ENCODE measurements at regions not wholly inside any gene's neighbourhood (a gene's known extent, or its start where the extent isn't known, plus 50 kb on each side); places are given as distances from the start of the nearest gene placed in this dataset.

DNA sequence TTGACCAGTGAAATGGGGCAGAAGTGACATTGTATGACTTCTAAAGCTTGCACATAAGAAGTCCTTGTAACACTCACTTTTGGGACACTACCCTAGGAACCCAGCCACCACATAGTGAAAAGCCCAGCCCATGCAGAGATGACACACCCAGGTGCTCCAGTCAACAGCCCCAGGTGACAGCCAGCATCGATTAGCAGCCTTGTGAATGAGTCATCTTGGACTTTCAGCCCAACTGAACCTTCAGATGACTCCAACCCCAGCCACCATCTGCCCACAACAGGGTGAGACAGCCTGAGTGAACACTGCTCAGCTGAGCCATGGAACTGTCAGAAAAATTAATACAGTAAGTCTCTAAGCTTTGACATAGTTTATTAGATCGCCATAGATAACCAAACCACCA is 458.6 kb downstream of the ZSWIM6 start:
- Mint-ChIP-seq H3K27me3 (peaks cover 2% of the 10 kb centered on the region), H3K9me3 (no peaks in the 10 kb centered on the region), H3K27ac (no peak overlapping the region), H3K36me3 (no peaks in the 10 kb centered on the region), H3K4me3 (no peak overlapping the region), H3K4me1 (no peaks in the 10 kb centered on the region)
- DNase-seq (no peak), ATAC-seq (ENCODE audit: low read depth) (no peak)
- POLR2A ChIA-PET = no interaction called here

GRCh38 chr5:61796773-61797172 is 464.7 kb downstream of the ZSWIM6 start:
- no peaks in the 10 kb centered on the region for H3K36me3 Mint-ChIP-seq
- H3K9me3 Mint-ChIP-seq = no peaks in the 10 kb centered on the region
- DNase-seq (no peak), ATAC-seq (ENCODE audit: low read depth) (no peak)
- H3K27me3 Mint-ChIP-seq = peaks cover 4% of the 10 kb centered on the region
- H3K4me3 Mint-ChIP-seq = no peak overlapping the region
- POLR2A ChIA-PET = no interaction called here
- no peaks in the 10 kb centered on the region for H3K4me1 Mint-ChIP-seq
- no peak overlapping the region for H3K27ac Mint-ChIP-seq

DNA sequence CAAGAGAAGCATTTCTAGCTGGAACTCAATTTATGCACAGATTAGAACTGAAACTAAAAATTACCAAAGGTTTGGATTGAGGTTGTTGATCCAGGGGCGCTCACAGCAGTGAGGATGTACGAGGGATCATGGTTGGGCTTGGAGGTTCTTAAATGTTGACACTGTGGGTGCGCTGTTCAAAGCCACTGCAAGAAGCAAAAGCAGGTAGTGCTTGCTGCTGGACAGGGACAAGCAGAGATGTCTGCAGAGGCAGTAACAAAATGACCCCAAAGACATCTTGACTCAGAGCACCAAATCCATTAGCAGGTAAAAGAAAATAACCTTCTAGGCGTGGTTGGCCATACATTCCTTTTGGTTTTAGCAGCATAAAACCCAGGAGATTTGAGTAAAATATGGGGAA is 468.4 kb downstream of the ZSWIM6 start:
- ATAC-seq (ENCODE audit: low read depth) (no peak), DNase-seq (no peak)
- Mint-ChIP-seq H3K4me1 (no peaks in the 10 kb centered on the region), H3K4me3 (no peak overlapping the region), H3K27ac (no peak overlapping the region), H3K9me3 (no peaks in the 10 kb centered on the region), H3K27me3 (peaks cover 2% of the 10 kb centered on the region), H3K36me3 (no peaks in the 10 kb centered on the region)
- POLR2A ChIA-PET = no interaction called here

DNA sequence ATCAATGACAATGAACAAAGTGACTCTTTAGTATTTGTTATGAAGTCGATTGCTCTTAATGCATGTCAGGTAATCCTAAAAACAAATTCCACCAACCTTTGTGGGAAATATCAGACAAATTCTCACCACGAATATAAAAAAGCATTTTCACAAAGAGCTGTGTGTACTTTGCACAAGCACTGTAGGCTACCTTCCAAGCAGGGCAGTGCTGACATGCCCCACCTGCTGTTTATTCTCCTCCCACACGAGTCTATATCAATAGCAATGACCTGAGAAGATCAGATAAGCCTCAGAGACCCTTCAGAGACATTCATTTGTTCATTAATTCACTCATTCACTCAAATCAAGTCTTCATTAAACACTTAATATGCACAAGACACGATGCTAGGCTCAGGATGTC is 469.1 kb downstream of the ZSWIM6 start:
- Mint-ChIP-seq H3K36me3 (no peaks in the 10 kb centered on the region), H3K27ac (no peak overlapping the region), H3K4me1 (no peaks in the 10 kb centered on the region), H3K9me3 (no peaks in the 10 kb centered on the region), H3K27me3 (peaks cover 2% of the 10 kb centered on the region), H3K4me3 (no peak overlapping the region)
- ATAC-seq (ENCODE audit: low read depth) (no peak), DNase-seq (no peak)
- POLR2A ChIA-PET = no interaction called here

- POLR2A ChIA-PET = no interaction called here
- Mint-ChIP-seq H3K9me3 (no peaks in the 10 kb centered on the region), H3K4me3 (no peak overlapping the region), H3K27ac (no peak overlapping the region), H3K4me1 (no peaks in the 10 kb centered on the region), H3K36me3 (no peaks in the 10 kb centered on the region), H3K27me3 (peaks cover 2% of the 10 kb centered on the region)
- no peak for ATAC-seq (ENCODE audit: low read depth)
- no peak for DNase-seq
These were observed 470.4 kb downstream of the ZSWIM6 start for GRCh38 chr5:61802456-61802855.

DNA sequence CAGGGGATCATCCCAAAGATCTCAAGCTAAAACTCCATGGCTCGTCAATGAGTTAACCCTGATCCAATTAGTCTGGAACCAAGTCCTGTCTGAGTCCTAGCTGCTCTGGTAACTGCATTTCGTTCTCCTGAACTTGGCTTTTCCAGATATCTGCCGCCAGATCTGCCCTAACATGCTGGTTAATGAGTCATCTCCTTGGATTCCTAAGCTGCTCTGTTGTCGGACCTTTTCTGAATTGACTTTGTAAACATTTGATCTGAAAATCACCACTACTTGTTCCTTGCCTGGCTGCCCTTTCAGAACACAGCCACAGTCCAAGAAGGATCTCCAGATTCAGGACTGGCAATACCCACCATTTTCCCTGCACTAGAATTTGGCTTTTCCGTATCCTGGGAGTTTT is 473.0 kb downstream of the ZSWIM6 start:
- ATAC-seq (ENCODE audit: low read depth) (no peak), DNase-seq (no peak)
- no peak overlapping the region for H3K27ac Mint-ChIP-seq
- H3K4me3 Mint-ChIP-seq = no peak overlapping the region
- H3K36me3 Mint-ChIP-seq = no peaks in the 10 kb centered on the region
- POLR2A ChIA-PET = no interaction called here
- H3K9me3 Mint-ChIP-seq = no peaks in the 10 kb centered on the region
- no peaks in the 10 kb centered on the region for H3K4me1 Mint-ChIP-seq
- no peaks in the 10 kb centered on the region for H3K27me3 Mint-ChIP-seq

DNA sequence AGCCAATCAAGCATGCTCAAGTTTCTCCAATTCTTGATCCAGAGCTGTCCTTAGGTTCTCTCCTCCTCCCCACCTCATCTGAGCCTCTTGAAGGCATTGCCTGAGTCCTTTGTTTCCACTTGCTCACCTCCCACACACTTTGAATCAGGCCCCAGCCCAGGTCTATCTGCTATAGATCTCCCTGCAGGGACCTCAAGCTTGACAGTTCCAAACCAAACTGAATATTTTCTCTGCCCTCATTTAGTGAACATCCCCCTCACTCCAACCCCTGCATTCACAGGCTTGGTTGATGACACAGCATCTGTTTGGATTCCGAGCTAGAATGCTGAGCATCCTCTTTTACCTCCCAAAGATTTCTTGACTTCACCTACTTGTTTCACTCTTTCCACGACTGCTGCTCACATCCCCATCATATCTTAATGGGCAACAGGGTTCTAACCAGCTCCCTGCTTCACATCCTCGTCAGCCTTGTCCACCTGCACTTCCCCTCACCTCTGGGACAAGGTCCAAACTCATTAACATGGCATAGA is 474.5 kb downstream of the ZSWIM6 start:
- Mint-ChIP-seq H3K9me3 (no peaks in the 10 kb centered on the region), H3K4me3 (no peak overlapping the region), H3K27ac (no peak overlapping the region), H3K36me3 (no peaks in the 10 kb centered on the region), H3K27me3 (no peaks in the 10 kb centered on the region), H3K4me1 (no peaks in the 10 kb centered on the region)
- POLR2A ChIA-PET = no interaction called here
- ATAC-seq (ENCODE audit: low read depth) (no peak), DNase-seq (no peak)

DNA sequence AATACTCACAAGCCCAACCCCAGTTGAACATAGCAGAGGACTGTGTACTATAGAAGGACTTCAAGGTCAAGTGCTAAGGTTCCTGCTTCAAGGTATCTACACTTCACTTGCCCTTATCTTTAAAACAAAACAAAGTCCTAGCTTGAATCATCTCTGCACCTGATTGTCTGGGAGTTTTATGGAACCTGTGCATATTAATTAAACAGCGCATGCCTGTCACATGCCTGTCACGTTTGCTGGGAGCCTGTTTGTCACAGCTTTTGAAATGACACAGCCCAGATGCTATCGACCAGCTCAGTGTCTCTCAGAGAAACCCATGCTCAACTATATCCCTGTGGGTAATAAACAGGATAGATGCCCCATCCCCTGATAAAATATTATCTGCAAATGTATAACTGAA is 476.0 kb downstream of the ZSWIM6 start:
- DNase-seq (no peak), ATAC-seq (ENCODE audit: low read depth) (no peak)
- Mint-ChIP-seq H3K4me1 (no peaks in the 10 kb centered on the region), H3K27me3 (no peaks in the 10 kb centered on the region), H3K9me3 (no peaks in the 10 kb centered on the region), H3K36me3 (no peaks in the 10 kb centered on the region), H3K27ac (no peak overlapping the region), H3K4me3 (no peak overlapping the region)
- POLR2A ChIA-PET = no interaction called here

DNA sequence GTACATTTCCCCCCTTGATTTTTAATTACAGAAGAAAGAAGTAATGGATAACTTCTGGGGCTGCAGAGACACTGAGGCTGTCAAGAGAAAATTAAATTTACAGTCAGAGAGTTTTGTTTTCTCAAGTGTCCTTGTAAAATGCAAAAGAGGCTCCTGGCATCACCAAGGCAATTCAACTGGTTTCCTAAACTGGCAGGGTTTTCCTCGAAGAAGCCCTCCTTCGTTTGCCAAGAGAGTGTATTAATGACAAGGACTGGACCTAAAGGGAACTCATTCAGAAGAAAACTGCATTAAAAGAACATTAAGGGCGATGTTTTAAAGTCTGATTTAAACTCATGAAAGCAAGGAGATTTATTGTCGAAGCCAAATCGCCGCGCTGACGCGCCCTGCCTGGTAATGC is 476.9 kb downstream of the ZSWIM6 start:
- no peaks in the 10 kb centered on the region for H3K36me3 Mint-ChIP-seq
- no peak for ATAC-seq (ENCODE audit: low read depth)
- no peak overlapping the region for H3K27ac Mint-ChIP-seq
- no peak for DNase-seq
- POLR2A ChIA-PET = no interaction called here
- no peaks in the 10 kb centered on the region for H3K4me1 Mint-ChIP-seq
- H3K9me3 Mint-ChIP-seq = no peaks in the 10 kb centered on the region
- no peaks in the 10 kb centered on the region for H3K27me3 Mint-ChIP-seq
- no peak overlapping the region for H3K4me3 Mint-ChIP-seq

- no peak overlapping the region for H3K4me3 Mint-ChIP-seq
- no peak for ATAC-seq (ENCODE audit: low read depth)
- POLR2A ChIA-PET = no interaction called here
These were observed 477.6 kb downstream of the ZSWIM6 start for GRCh38 chr5:61809651-61810050.

DNA sequence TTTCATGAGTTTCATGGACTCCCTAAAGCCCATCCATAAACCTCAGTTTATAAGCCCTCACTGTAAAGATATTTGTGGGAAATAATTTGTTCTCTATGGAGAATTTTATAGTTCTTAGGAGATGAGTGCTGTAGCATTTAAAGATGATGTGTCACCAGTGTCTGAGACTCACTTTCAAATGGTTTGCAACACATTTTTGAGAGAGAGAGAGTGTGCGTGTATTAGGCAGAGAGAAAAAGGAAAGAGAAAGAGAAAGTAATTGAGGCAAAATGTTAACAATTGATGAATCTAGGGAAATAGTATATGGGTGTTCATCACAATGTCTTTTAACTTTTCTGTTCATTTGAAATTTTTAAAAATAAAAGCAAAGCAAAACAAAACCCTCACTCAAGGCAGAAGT is 479.0 kb downstream of the ZSWIM6 start:
- Mint-ChIP-seq H3K27ac (no peak overlapping the region), H3K4me3 (no peak overlapping the region), H3K27me3 (no peaks in the 10 kb centered on the region), H3K4me1 (no peaks in the 10 kb centered on the region), H3K9me3 (no peaks in the 10 kb centered on the region), H3K36me3 (no peaks in the 10 kb centered on the region)
- POLR2A ChIA-PET = no interaction called here
- ATAC-seq (ENCODE audit: low read depth) (no peak), DNase-seq (no peak)

More at GRCh38 chr5:61809651-61810050, 477.6 kb downstream of the ZSWIM6 start:
- DNase-seq = no peak
- no peak overlapping the region for H3K27ac Mint-ChIP-seq
- no peaks in the 10 kb centered on the region for H3K36me3 Mint-ChIP-seq
- H3K4me1 Mint-ChIP-seq = no peaks in the 10 kb centered on the region
- no peaks in the 10 kb centered on the region for H3K27me3 Mint-ChIP-seq
- H3K9me3 Mint-ChIP-seq = no peaks in the 10 kb centered on the region

- Mint-ChIP-seq H3K4me1 (no peaks in the 10 kb centered on the region), H3K36me3 (no peaks in the 10 kb centered on the region), H3K27ac (no peak overlapping the region), H3K27me3 (peaks cover 4% of the 10 kb centered on the region), H3K9me3 (no peaks in the 10 kb centered on the region), H3K4me3 (no peak overlapping the region)
- POLR2A ChIA-PET = no interaction called here
- ATAC-seq (ENCODE audit: low read depth) (no peak), DNase-seq (no peak)
These were observed 481.3 kb downstream of the ZSWIM6 start for GRCh38 chr5:61813361-61813760.

DNA sequence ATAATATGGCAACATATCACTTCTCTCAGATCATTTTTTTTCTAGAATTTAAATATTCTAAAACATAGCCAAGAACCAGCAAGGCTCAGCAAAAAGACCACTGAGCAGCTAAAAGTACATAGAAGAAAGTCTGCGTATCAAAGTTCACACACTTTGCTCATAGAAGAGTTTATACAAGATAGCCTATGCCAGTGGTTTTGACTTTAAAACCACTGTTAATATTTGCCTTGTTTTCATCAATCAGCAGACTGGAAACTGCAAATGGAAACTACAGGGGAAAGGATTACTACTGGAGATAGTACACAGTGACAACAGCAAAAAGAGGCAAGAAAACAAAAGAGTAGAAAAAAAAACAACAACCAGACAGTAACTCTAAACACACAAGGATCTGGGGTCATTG is 483.3 kb downstream of the ZSWIM6 start:
- DNase-seq (no peak), ATAC-seq (ENCODE audit: low read depth) (no peak)
- Mint-ChIP-seq H3K27ac (no peak overlapping the region), H3K9me3 (no peaks in the 10 kb centered on the region), H3K27me3 (peaks cover 6% of the 10 kb centered on the region), H3K4me3 (no peak overlapping the region), H3K4me1 (no peaks in the 10 kb centered on the region), H3K36me3 (no peaks in the 10 kb centered on the region)
- POLR2A ChIA-PET = no interaction called here

DNA sequence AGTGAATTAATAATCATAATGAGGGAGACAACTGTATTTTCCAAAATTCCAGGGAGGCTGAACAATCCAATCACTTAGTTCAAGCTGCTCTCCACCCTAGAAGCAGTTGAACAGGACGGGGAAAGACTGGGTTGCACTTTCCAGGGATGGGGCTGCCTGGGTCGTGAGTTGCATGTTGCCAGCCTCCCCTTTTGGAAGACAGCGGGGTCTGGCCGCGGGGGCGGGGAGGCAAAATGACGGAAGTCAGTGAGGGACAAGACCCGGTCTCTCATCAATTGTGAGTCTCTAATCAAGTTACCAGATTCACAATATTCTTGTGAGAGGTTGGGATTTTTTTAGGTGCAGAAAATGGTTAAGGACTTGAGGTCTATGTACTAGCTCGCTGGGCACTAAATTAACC is 484.1 kb downstream of the ZSWIM6 start:
- no peak for ATAC-seq (ENCODE audit: low read depth)
- no peak overlapping the region for H3K4me3 Mint-ChIP-seq
- no peaks in the 10 kb centered on the region for H3K4me1 Mint-ChIP-seq
- POLR2A ChIA-PET = no interaction called here
- peaks cover 9% of the 10 kb centered on the region for H3K27me3 Mint-ChIP-seq
- no peak overlapping the region for H3K27ac Mint-ChIP-seq
- H3K36me3 Mint-ChIP-seq = no peaks in the 10 kb centered on the region
- no peak for DNase-seq
- H3K9me3 Mint-ChIP-seq = no peaks in the 10 kb centered on the region
